GM12874 (cell line): ENCODE measurements at regions not wholly inside any gene's neighbourhood (a gene's known extent, or its start where the extent isn't known, plus 50 kb on each side); places are given as distances from the start of the nearest gene placed in this dataset.

Experiments used
- TF ChIP-seq, protein P1 (sequence below): IDR thresholded peaks from 2 replicates; pipeline ENCODE4 v1.5.1; 2011; ENCODE audit warnings: low read depth, mild to moderate bottlenecking, control low read depth, low read length, moderate library complexity; ENCODE audit not compliant: insufficient read depth

DNA sequence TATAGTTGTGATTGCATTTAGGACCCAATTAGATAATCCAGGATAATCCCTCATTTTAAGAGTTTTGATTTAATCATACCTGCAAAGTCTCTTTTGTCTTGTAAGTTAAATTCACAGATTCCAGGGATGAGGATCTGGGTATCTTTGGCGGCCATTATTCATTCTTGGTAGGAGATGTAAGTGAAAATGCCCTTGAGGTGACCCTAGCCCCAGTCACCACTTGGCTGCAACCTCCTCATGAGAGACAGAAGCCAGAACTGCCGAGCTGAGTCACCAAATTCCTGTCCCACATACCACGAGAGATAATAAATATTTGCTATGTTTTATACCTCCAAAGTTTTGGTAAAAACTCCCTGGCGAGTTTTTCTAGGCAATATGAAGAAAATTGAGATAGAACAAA lies 389.4 kb downstream of the RFC3 start:
- TF ChIP-seq, protein P1, sequence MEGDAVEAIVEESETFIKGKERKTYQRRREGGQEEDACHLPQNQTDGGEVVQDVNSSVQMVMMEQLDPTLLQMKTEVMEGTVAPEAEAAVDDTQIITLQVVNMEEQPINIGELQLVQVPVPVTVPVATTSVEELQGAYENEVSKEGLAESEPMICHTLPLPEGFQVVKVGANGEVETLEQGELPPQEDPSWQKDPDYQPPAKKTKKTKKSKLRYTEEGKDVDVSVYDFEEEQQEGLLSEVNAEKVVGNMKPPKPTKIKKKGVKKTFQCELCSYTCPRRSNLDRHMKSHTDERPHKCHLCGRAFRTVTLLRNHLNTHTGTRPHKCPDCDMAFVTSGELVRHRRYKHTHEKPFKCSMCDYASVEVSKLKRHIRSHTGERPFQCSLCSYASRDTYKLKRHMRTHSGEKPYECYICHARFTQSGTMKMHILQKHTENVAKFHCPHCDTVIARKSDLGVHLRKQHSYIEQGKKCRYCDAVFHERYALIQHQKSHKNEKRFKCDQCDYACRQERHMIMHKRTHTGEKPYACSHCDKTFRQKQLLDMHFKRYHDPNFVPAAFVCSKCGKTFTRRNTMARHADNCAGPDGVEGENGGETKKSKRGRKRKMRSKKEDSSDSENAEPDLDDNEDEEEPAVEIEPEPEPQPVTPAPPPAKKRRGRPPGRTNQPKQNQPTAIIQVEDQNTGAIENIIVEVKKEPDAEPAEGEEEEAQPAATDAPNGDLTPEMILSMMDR: no peak

DNA sequence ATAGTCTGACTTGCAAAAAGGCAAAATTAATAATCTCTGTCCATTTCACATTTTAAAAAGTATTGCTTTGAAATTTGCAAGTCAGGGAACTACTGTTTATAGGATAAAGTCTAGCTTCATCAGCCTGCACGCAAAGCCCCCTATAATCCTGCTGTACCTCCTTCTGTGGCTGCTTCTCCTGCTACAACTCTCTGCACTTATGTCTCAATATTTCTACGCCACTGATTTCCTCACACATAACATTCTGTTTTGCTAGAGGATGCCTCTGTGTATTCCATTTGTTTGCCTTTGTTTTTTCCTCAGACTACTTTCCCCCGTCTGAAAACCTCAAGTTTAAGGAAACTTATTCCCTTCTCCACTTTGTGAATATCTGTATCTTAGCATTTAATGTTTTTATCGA lies 389.9 kb downstream of the RFC3 start:
- TF ChIP-seq, protein P1: no peak

DNA sequence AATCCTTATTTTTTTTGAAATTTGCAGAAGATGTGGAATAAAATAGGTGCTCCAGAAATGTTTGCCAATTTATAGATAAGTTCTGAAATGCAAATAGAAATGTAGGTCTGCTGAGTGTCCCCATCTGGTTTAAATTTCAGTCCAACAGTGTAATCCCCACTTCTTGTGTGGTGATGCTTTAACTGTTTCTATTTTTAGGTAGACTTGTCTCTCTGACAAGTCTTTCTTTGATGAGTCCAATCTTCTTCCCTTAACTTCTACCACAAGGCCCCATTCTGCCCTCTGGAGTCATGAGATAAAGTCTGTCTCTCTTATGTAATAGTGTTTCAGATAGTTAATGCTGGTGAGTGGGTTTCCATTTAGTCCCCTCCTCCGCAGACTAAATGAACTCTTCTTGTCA lies 390.4 kb downstream of the RFC3 start:
- TF ChIP-seq, protein P1: no peak

DNA sequence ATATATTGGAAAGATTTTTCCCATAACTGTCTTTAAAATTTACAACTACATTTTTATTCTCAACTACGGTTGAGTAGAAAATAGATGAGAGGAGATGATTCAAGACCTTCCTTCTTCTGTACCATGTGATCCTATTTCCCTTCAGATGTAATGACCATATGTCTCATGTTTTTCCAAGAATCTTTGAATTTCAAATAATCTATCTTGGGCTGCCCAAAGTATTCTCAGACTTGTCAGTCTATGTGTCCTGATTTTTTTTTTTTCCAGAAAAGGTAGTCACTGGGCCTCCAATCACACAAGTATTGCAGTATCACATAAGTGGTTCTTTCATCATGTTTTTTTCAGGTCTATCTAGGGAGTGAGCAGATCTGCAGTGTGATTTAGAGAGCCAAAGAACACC lies 392.4 kb downstream of the RFC3 start:
- TF ChIP-seq, protein P1: no peak

DNA sequence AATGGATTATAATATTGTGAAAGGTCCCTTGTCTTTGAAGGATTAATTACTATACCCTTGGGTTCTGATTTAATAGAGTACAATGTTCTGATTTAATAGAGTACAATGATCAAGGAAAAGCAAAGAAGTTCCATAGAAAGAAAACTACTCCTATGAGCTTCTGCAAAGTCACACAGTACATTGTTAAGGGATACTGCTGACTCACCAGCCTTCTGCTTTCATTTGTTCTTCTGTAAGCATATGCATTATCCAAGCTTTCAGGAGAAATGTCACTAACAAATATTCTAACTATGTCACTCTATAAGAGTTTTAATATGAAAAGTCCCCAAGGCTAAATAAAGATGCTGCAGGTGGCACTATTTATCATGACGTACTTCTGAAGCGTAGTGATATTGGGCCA lies 396.7 kb downstream of the RFC3 start:
- TF ChIP-seq, protein P1: no peak

DNA sequence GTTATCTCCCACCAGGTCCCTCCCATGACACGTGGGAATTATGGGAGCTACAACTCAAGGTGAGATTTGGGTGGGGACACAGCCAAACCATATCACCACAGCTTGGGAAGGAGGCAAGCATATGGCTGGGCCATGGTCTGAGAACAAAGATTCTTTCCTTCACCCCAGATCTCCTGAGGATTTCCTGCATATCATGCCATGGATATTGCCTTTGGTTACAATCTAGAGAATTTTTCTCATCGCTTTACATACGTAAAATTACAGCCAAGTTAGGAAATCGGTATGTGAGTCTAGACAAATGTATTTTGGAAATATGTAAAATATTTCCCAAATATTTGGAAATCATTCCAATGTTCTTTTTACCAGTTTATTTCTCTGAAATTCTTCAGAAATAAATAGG lies 398.3 kb downstream of the RFC3 start:
- TF ChIP-seq, protein P1: no peak

DNA sequence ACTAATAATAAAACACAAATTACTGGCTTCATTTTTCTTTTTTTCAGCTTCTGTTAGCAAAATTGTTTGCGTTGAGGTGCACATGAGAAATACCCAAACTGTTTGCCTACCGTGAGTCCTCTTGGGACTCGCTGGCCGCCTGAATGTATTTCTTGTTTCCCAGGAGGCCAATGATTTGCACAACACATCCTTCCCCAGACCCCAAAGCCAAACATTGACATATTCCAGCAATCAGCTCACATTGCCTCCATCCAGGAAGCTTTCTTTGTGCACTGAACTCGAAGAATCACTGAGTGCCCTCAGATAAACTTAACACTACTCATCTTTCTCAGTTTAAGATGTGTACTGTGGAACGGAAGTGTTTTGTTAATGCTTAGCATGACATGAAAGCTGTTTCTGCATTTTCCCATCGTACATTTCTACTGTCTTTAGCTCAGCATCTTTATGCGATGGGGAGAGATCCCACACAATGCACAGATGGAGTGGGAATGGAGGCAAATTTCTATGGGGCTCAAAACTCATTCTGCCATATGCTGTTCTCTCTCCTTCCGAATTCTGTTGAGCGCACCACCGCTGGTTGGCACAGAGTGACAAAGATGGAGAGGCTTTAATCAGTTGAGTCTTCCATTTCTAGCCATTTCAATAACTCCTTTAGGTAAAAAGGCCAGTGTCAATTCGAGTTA lies 399.5 kb downstream of the RFC3 start:
- TF ChIP-seq, protein P1: no peak
